ENCODE measurements at regions not wholly inside any gene's neighbourhood (a gene's known extent, or its start where the extent isn't known, plus 50 kb on each side); places are given as distances from the start of the nearest gene placed in this dataset.
"Not testable (repeated sequence)": the region's sequence is repeated elsewhere in the genome, so short reads cannot be mapped to it uniquely, and the experiment has no call there.

- no peak for DNase-seq
Measured at GRCh38 chr4:3936184-3936583, 170.0 kb downstream of the ADRA2C start.

DNA sequence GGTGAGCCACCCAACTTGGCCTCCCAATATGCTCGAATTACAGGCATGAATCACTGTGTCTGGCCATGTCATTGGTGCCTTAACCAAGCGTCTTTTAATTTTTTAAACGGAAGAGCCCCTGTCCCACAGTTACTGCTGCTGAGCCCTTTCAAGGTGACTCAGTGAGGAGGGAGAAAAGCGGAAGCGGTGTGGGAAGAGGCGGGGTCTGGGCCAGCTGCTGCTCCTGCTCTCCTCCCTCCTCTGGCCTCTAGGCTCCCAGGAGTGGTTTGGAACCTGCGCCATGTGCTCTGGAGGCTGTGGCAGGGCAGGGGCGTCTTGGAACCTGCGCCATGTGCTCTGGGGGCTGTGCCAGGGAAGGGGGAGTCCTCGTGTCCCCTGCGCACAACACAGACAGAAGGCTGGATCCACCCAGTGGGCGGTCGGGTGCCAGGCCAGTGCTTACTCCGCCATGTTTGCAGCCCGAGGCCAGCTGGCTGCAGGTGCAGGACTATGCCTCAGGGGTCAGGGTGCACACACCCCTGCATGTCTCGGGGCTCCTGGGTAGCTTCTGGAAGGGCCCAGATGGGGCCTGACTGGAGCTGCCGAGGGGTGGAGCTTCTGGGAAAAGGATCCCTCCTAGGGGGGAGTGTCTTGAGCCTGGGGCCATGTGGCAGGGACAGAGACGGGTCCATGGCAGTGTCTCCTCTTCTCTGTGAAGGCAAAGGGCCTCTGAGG lies 171.8 kb downstream of the ADRA2C start:
- DNase-seq = not testable (repeated sequence)

GRCh38 chr4:3938676-3939075 lies 172.5 kb downstream of the ADRA2C start:
- DNase-seq = not testable (repeated sequence)

DNA sequence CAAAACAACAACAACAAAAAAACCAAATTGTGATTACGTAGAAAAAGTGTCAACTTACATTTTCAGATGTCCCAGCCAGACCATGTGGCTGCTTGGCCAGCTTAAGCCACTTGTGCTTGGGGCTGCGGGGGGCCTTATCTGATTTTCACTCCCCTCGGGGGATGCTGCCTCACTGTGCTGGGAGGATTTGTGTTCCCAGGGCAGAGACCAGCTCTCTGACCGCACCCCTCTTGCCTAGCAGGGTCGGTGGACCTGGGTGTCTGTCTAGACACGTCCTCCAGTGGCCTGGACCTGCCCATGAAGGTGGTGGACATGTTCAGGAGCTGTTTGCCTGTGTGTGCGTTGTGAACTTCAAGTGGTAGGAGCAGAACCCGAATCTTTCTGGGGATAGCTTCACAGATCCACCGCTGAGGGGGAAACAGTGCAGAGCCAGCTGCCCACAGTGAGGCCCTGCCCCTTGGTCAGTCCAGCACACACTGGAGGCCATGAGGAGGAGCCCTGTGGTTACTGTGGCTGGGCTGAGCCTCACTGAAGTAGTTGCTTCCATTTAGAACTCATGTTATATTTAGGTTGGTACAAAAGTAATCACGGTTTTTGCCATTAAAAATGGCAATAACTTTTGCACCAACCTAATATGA lies 173.9 kb downstream of the ADRA2C start:
- DNase-seq = not testable (repeated sequence)

DNA sequence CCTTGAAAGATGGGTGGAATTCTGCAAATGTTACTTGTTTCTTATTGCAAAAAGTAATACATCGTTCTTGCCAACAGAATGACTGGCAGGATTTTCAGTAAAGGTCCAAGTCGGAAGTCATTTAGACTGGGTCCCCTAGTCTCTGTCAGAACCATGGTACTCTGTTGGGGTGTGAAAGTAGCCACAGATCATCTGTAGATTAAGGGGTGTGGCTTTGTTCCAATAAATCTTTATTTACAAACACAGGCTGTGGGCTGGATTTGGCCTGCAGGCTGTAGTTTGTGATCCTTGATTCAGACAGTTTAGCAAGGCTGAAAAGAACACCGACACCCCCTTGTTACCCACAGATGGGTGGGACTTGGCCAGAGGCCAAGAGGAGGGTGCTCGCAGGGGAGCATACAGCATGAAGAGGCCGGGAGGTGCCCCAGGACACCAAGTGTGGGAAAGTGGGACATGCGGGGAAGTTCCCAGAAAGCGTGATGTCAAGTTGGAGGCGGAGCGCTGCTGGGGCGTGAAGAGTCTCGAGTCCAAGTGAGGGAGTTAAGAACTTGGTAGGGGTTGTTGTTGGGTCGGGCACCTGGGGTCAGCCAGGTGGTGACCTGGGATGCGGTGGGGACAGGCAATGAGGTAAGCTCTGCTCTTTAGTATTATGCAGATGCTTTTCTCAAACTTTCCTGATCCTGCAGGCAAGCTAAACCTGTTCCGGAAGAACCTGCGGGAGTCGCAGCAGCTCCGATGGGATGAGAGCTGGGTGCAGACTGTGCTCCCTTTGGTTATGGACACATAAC lies 175.7 kb downstream of the ADRA2C start:
- DNase-seq = peak in 1 of 6 experiments; percentile 27

DNA sequence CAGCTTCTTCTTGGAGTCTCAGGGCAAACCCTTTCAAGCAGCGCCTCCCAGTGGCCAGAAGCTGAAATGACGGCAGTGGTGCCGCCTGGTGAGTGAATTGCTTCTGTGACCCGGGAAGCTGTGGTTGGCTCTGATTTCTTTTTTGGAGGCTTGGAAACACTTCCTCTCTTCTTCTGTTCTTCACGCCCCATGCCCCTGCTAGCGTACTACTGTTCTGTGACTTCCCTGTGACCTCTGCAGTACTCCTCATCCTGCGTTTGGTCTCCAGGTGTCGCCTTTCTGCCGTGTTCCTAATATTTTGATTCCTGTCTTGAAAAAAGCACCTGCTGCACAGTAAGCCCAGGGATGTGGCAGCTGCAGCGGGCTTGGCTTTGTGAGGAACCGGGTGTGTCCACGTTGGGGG lies 176.4 kb downstream of the ADRA2C start:
- peak; percentile 4 to 38 (median 24) for DNase-seq

GRCh38 chr4:3943051-3943450 lies 176.9 kb downstream of the ADRA2C start:
- not testable (repeated sequence) for DNase-seq

GRCh38 chr4:3945511-3946290 lies 179.5 kb downstream of the ADRA2C start:
- no peak for DNase-seq

DNA sequence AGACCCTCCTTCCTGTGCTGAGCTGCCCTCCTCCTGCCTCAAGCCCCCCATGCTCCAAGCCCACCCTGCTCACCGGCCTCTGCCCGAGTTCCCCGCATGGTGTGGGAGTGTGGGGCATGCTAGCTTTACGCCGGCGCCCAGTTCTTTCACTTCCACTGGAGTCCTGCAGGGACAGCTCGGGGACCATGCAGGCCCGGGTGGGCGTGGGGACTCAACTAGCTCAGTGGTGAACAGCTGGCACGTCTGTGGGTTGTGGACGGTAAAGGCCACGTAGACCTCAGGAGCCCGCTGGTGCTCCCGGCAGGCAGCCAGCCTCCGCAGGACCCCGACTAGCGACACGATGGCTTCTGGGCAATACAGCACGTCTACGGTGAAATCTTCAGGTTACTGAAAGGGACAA lies 180.4 kb downstream of the ADRA2C start:
- not testable (repeated sequence) for DNase-seq

DNA sequence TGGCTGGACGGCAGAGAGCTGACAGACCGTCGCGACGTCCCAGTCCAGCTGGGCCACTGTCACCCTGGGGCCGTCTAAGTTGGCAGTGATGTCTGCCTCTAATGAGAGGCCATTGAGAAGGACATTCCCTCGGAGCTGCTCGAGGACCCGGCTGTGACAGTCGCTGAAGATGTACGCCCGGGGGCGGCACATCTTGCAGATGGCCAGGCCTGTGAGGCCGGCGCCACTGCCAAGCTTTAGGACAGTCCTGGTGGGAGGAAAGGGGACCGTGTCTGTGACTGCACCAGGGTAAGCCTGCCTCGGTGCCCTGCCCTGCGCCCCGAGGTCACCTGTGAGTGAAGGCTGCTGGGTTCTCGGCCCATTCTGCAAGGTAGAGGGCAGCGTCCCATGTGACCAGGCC lies 181.6 kb downstream of the ADRA2C start:
- not testable (repeated sequence) for DNase-seq

DNA sequence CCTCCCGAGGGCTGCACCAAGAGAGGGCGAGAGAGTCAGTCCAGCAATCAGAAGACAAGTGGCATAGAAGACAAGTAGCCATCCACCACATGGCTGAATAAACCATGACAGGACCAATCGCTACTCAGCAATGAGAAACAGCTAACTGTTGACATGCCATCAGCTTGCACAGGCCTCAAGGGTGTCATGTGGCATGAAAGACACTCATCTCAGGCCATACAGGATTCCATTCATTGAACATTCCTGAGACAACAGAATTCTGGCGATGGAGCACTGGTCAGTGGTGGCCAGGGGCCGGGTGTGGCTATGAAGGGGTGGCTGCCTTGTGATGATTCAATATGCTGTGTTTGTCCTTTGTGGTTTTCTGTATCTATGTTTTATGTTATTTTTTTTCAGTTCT lies 182.0 kb downstream of the ADRA2C start:
- not testable (repeated sequence) for DNase-seq

DNA sequence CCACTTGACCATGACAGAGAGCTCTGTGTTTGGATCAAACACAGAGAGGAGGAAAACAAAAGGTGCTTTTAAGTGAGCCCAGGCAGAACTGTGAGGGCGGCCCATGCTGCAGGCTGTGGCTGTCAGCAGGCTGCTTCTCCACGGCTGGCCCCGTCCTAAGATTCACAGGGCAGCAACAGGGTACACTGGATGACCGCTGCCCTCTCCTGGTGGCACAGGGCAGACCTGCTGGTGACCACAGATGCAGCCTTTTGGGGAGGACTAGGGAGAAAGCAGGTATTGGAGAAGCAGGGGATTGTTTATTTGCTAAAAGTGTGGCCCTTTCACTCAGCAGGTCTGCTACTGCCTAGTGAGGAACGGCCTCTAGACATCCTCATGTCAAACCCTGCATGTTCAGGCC lies 183.7 kb downstream of the ADRA2C start:
- DNase-seq = peak in 1 of 6 experiments; percentile 5

DNA sequence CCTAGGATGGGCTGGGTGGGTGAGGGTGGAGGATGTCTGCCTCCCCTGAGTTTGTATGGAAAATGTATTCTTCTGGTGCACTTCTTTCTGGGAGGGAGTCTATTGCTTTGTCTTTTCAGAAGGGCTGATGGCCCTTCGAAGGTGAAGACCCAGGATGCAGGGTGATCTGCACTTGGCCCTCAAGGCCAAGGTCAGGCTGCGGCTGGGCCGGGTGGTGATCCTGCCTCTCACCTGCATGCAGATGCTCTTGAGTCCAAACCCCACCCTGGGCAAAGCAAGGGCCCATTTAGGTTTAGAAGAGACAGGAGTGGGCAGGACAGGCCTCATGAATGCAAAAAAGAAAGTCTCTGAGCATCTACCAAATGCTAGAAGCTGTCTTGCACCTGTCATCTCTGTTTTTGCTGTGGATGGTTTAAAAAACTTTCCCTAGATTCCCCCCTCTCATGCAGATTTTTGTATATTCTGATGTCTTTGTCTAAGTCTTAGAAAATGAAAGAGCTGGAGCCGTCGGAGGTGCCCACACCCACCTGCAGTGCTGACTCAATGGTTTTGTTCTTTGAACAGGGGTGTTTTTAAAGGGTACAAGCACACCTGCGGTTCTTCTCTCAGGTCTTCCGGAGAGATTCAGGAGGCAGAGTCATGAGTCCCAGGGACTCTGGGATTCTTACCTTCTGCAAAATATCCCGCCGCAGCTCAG lies 186.4 kb downstream of the ADRA2C start:
- not testable (repeated sequence) for DNase-seq

DNA sequence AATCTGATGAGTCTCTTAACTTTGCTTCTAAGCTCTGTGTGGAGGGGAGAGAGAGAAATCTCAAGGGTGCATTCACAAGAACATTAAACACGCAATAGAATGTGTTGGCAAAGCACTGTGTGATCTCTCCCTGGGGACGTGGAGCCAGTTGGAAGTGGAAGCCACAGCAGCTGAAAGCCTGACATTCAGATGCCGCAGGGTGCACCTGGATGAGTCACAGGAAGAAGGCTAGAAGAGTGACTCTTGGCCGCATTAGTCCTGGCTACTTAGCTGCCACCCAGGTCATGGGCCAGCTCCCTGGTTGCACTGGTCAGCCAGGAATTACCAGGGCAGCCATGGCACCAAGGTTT lies 186.9 kb downstream of the ADRA2C start:
- not testable (repeated sequence) for DNase-seq

- DNase-seq = peak; percentile 42 to 61 (median 57)
Measured at GRCh38 chr4:3954540-3955320, 188.5 kb downstream of the ADRA2C start.

GRCh38 chr4:3955321-3956164 lies 189.4 kb downstream of the ADRA2C start:
- peak; percentile 98 to 99 (median 99) for DNase-seq

DNA sequence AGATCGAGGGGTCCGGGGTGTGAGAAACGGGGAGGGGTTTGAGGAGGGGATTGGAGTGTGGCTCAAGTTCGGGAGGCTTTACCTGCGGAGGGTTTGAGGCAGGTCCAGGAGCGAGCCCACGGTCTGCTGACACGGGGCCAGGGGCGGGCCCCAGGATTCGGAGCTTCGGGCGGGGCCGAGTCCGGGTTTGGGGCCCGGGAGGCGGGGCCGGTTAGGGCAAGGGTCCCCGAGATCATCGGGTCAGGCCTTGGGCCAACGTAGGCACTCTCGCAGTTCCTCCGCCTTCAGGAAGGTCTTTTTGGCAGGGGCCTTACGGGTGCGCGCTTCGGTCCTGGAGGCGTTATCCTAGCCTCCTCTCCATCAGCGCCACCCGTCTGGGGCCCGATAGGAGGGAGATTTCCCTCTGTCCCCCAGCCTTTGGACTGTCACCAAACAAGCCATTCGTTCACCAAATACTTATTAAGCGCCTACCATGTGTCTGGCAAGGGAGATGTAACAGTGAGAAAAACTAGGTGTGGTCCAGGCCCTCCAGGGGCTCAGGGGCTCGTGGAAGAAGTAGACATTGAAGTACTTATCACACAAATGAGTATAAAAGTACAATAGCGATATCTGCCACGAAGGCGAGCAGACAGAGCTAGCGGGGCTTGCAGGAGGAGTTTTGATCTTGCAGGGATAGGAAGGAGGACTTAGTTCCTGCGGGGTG lies 190.1 kb downstream of the ADRA2C start:
- DNase-seq = peak in 1 of 6 experiments; percentile 60

- DNase-seq = not testable (repeated sequence)
Measured at GRCh38 chr4:3961091-3961672, 195.0 kb downstream of the ADRA2C start.

DNA sequence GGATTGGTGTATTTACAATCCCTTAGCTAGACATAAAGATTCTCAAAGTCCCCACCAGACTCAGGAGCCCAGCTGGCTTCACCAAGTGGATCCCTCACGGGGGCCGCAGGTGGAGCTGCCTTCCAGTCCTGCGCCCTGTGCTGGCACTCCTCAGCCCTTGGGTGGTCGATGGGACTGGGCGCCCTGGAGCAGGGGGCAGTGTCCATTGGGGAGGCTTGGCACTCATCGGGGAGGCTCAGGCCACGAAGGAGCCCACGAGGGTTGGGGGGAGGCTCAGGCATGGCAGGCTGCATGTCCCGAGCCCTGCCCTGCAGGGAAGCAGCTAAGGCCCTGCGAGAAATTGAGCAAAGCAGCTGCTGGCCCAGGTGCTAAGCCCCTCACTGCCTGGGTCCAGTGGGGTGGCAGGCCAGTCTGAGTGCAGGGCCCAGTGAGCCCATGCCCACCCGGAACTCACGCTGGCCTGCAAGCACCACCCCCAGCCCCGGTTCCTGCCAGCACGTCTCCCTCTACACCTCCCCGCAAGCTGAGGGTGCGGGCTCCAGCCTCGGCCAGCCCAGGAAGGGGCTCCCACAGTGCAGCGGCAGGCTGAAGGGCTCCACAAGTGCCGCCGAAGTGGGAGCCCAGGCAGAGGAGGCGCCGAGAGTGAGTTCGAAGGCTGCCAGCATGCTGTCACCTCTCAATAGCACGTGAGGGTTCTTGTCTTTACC lies 198.5 kb downstream of the ADRA2C start:
- DNase-seq = not testable (repeated sequence)
